ENCODE measurements at regions not wholly inside any gene's neighbourhood (a gene's known extent, or its start where the extent isn't known, plus 50 kb on each side); places are given as distances from the start of the nearest gene placed in this dataset.

- DNase-seq = no peak
Measured at GRCh38 chr5:162288647-162289296, 221.2 kb downstream of the GABRG2 start.

More at GRCh38 chr5:162288647-162289296, 221.2 kb downstream of the GABRG2 start:
- Histone ChIP-seq H3K4ac (ENCODE audit: low read depth, low read length) (no peak overlapping the region), H3K23ac (ENCODE audit: insufficient read length, low read depth, low read length) (no peak overlapping the region), H2AK5ac (ENCODE audit: insufficient read length, low read length) (no peak overlapping the region), H2BK5ac (ENCODE audit: insufficient read length, low read length) (no peak overlapping the region), H3K9ac (ENCODE audit: extremely low read depth, insufficient read length, low read length) (no peak overlapping the region), H2BK120ac (ENCODE audit: low read depth, low read length, poor library complexity, severe bottlenecking) (no peak overlapping the region), H3K79me2 (ENCODE audit: insufficient read depth, low read length) (no peaks in the 10 kb centered on the region), H3K18ac (ENCODE audit: insufficient read length, low read depth, low read length) (no peak overlapping the region), H4K8ac (replicated peaks; ENCODE audit: insufficient read length, low read depth, low read length) (no peak overlapping the region), H3K4me2 (ENCODE audit: insufficient read depth, insufficient read length, low read length) (no peak overlapping the region), H2BK12ac (ENCODE audit: insufficient read length, low read depth, low read length) (no peak overlapping the region), H4K20me1 (ENCODE audit: control insufficient read depth, insufficient read depth, insufficient read length) (no peaks in the 10 kb centered on the region), H3T11ph (ENCODE audit: low read length) (no peak overlapping the region), H3K14ac (ENCODE audit: insufficient read depth, low read length) (no peak overlapping the region), H3K56ac (ENCODE audit: insufficient read length, low read depth, low read length) (no peak overlapping the region), H2BK15ac (ENCODE audit: low read depth, low read length) (no peak overlapping the region), H3K79me1 (ENCODE audit: insufficient read depth, low read depth, low read length, poor library complexity, severe bottlenecking) (no peaks in the 10 kb centered on the region), H3K27ac (ENCODE audit: insufficient read length, low read depth, low read length) (no peak overlapping the region), H2BK20ac (ENCODE audit: low read depth, low read length, poor library complexity, severe bottlenecking) (no peak overlapping the region), H4K91ac (ENCODE audit: insufficient read length, low read depth, low read length) (no peak overlapping the region), H3K23me2 (ENCODE audit: insufficient read length, low read depth, low read length, poor library complexity, severe bottlenecking) (no peaks in the 10 kb centered on the region), H3K9me3 (ENCODE audit: control insufficient read depth, low read depth, low read length) (no peaks in the 10 kb centered on the region), H4K5ac (ENCODE audit: insufficient read length, low read depth, low read length) (no peak overlapping the region), H2AFZ (ENCODE audit: low read length) (no peak overlapping the region), H3K27me3 (ENCODE audit: insufficient read depth, low read length) (no peaks in the 10 kb centered on the region), H3K4me1 (ENCODE audit: insufficient read depth, low read length) (no peaks in the 10 kb centered on the region)
- no peak overlapping the region for H3K4me3 Mint-ChIP-seq
- no peaks in the 10 kb centered on the region; a peak in 1 of 7 replicates for H3K36me3 Mint-ChIP-seq (ENCODE audit: insufficient read depth in 1 of 3, low read depth in 3 of 3)
- TF ChIP-seq CTCF (conservative IDR thresholded peaks at IDR 0.05) = no peak
- no peak overlapping the region for H3K27ac Mint-ChIP-seq
- no peaks in the 10 kb centered on the region for H3K27me3 Mint-ChIP-seq (ENCODE audit: low read depth)
- WGBS (ENCODE audit: extremely low coverage, insufficient read length, low lambda C conversion rate) = no CpG with 5 or more reads among the region's 4 CpGs
- peaks cover 17 to 20% of the 10 kb centered on the region in 2 experiments for H3K4me1 Mint-ChIP-seq
- H3K9me3 Mint-ChIP-seq = peaks cover 0 to 1% of the 10 kb centered on the region in 2 experiments; a peak in 2 of 5 replicates
